K562 (cell line): ENCODE measurements at regions not wholly inside any gene's neighbourhood (a gene's known extent, or its start where the extent isn't known, plus 50 kb on each side); places are given as distances from the start of the nearest gene placed in this dataset.

ENCODE experiments used
- ATF1 ChIP-seq, 2 experiments: fragments of 450-650 bp in 1 of 2; IDR thresholded peaks; 2 replicates each; pipeline ENCODE4 v1.6.1; 2016; ENCODE audit warnings: missing compliant biosample characterization in 1 of 2, missing genetic modification characterization in 1 of 2
- BDP1 ChIP-seq: IDR thresholded peaks from 3 replicates; pipeline ENCODE4 v1.6.1; 2011; ENCODE audit not compliant: insufficient read length, insufficient read depth
- BRF1 ChIP-seq: IDR thresholded peaks from 3 replicates; pipeline ENCODE4 v1.6.1; 2011; ENCODE audit warnings: borderline replicate concordance, mild to moderate bottlenecking; ENCODE audit not compliant: insufficient read length; ENCODE audit errors: extremely low read depth
- FOSL1 ChIP-seq: fragments of 200-800 bp; sonication (Bioruptor generic); conservative IDR thresholded peaks from 2 replicates; pipeline ENCODE4 v1.6.1; 2016; ENCODE audit warnings: missing genetic modification characterization, missing compliant biosample characterization
- HMBOX1 ChIP-seq: sonication (generic); IDR thresholded peaks from 2 replicates; pipeline ENCODE4 v1.6.1; 2016
- MAFG ChIP-seq: fragments of 450-650 bp; conservative IDR thresholded peaks from 2 replicates; pipeline ENCODE4 v1.6.1; 2016; ENCODE audit warnings: missing genetic modification characterization, missing compliant biosample characterization
- MAFK ChIP-seq: IDR thresholded peaks from 2 replicates; pipeline ENCODE4 v1.6.1; 2011; ENCODE audit warnings: low read length, improper control_type of control experiment
- MBD2 ChIP-seq: sonication (generic); IDR thresholded peaks from 2 replicates; pipeline ENCODE4 v1.6.1; 2016; ENCODE audit warnings: low read depth, borderline replicate concordance
- MCM2 ChIP-seq: fragments of 450-650 bp; IDR thresholded peaks from 2 replicates; pipeline ENCODE4 v1.6.1; 2017; ENCODE audit warnings: low read depth, mild to moderate bottlenecking
- MTA2 ChIP-seq: fragments of 450-650 bp; IDR thresholded peaks from 2 replicates; pipeline ENCODE4 v1.6.1; 2016; ENCODE audit warnings: low read depth
- NCOA6 ChIP-seq: fragments of 450-650 bp; IDR thresholded peaks from 2 replicates; pipeline ENCODE4 v1.6.1; 2017; ENCODE audit warnings: mild to moderate bottlenecking
- STAT5B ChIP-seq: fragments of 250-450 bp; sonication (Bioruptor Pico); IDR thresholded peaks from 2 replicates; pipeline ENCODE4 v1.8.0; 2021; ENCODE audit warnings: mild to moderate bottlenecking, inconsistent platforms
- TEAD4 ChIP-seq, 2 experiments: sonication (generic) in 1 of 2; formaldehyde crosslinking in 1 of 2; IDR thresholded peaks; 2 replicates each; pipeline versions ENCODE4 v1.6.1 to v1.8.0; 2012 to 2022; ENCODE audit warnings: borderline replicate concordance in 1 of 2, inconsistent platforms in 1 of 2, low read length in 1 of 2, mild to moderate bottlenecking in 1 of 2, missing genetic modification reagents in 1 of 2
- ZNF12 ChIP-seq: sonication (generic); formaldehyde crosslinking; IDR thresholded peaks from 2 replicates; pipeline ENCODE4 v1.4.0; 2020; ENCODE audit warnings: mild to moderate bottlenecking, missing genetic modification reagents
- ZNF280B ChIP-seq: fragments of 250-450 bp; sonication (Bioruptor Pico); IDR thresholded peaks from 2 replicates; pipeline ENCODE4 v1.5.1; 2021; ENCODE audit warnings: mild to moderate bottlenecking
- ZNF311 ChIP-seq: fragments of 250-450 bp; sonication (Bioruptor Pico); IDR thresholded peaks from 2 replicates; pipeline ENCODE4 v1.4.0; 2020; ENCODE audit warnings: mild to moderate bottlenecking, moderate library complexity
- TF ChIP-seq, protein P1 (sequence below): fragments of 450-650 bp; formaldehyde crosslinking; IDR thresholded peaks from 2 replicates; pipeline ENCODE4 v1.4.0; 2022; ENCODE audit warnings: missing genetic modification characterization
- TF ChIP-seq, protein P2 (sequence below): fragments of 250-450 bp; sonication (Bioruptor Pico); IDR thresholded peaks from 2 replicates; pipeline ENCODE4 v1.4.0; 2020; ENCODE audit warnings: mild to moderate bottlenecking, moderate library complexity
- TF ChIP-seq, protein P3 (sequence below): fragments of 250-450 bp; sonication (Bioruptor Pico); IDR thresholded peaks from 2 replicates; pipeline ENCODE4 v1.8.0; 2022; ENCODE audit warnings: moderate library complexity, mild to moderate bottlenecking, inconsistent platforms
- TF ChIP-seq, protein P4 (sequence below): fragments of 250-450 bp; sonication (Bioruptor Pico); IDR thresholded peaks from 2 replicates; pipeline ENCODE4 v1.4.0; 2020

DNA sequence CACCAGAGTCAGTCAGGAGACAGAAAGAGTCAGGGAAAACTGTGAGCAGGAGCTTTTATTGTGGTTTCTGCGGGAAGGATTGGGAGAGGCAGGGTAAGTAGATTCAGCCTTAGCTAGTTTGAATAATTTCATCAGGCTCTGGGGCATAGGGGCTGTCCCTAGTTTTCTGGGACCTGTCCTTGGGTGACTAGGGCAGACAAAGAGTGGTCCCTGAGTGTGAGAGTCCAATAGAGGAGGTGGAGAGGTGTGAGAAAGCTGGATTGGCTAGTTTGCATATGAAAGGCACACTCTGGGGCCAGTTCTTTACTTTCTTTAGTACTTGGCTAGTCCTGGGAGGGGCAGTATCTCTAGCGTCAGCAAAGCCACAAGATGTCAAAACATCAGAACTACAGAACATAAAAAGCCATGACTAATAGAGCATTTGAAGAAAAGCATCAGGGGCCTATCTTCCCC lies 255.6 kb downstream of the HS3ST3A1 start (continued):
- TF ChIP-seq TEAD4 (IDR thresholded peaks at IDR 0.05; ENCODE audit: low read length) (no peak), TEAD4 (CRISPR knock-in tag; IDR thresholded peaks at IDR 0.05; ENCODE audit: borderline replicate concordance) (no peak), MAFG (no peak), MBD2 (no peak), ZNF280B (CRISPR knock-in tag) (no peak), HMBOX1 (peak; percentile 39; the same call in 1 of the 2 replicates), STAT5B (CRISPR knock-in tag) (no peak), ZNF311 (no peak), MTA2 (no peak), BDP1 (no peak), MAFK (no peak), ZNF12 (CRISPR knock-in tag) (no peak), BRF1 (no peak), FOSL1 (tag) (peak; percentile 42; the same call in 1 of the 2 replicates), MCM2 (no peak), NCOA6 (no peak), ATF1 (CRISPR knock-in tag; IDR thresholded peaks at IDR 0.05) (no peak), ATF1 (tag; IDR thresholded peaks at IDR 0.05) (peak; percentile 70)
- TF ChIP-seq, protein P1, sequence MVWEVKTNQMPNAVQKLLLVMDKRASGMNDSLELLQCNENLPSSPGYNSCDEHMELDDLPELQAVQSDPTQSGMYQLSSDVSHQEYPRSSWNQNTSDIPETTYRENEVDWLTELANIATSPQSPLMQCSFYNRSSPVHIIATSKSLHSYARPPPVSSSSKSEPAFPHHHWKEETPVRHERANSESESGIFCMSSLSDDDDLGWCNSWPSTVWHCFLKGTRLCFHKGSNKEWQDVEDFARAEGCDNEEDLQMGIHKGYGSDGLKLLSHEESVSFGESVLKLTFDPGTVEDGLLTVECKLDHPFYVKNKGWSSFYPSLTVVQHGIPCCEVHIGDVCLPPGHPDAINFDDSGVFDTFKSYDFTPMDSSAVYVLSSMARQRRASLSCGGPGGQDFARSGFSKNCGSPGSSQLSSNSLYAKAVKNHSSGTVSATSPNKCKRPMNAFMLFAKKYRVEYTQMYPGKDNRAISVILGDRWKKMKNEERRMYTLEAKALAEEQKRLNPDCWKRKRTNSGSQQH (CRISPR knock-in tag): no peak
- TF ChIP-seq, protein P2, sequence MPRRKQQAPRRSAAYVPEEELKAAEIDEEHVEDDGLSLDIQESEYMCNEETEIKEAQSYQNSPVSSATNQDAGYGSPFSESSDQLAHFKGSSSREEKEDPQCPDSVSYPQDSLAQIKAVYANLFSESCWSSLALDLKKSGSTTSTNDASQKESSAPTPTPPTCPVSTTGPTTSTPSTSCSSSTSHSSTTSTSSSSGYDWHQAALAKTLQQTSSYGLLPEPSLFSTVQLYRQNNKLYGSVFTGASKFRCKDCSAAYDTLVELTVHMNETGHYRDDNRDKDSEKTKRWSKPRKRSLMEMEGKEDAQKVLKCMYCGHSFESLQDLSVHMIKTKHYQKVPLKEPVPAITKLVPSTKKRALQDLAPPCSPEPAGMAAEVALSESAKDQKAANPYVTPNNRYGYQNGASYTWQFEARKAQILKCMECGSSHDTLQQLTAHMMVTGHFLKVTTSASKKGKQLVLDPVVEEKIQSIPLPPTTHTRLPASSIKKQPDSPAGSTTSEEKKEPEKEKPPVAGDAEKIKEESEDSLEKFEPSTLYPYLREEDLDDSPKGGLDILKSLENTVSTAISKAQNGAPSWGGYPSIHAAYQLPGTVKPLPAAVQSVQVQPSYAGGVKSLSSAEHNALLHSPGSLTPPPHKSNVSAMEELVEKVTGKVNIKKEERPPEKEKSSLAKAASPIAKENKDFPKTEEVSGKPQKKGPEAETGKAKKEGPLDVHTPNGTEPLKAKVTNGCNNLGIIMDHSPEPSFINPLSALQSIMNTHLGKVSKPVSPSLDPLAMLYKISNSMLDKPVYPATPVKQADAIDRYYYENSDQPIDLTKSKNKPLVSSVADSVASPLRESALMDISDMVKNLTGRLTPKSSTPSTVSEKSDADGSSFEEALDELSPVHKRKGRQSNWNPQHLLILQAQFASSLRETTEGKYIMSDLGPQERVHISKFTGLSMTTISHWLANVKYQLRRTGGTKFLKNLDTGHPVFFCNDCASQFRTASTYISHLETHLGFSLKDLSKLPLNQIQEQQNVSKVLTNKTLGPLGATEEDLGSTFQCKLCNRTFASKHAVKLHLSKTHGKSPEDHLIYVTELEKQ (CRISPR knock-in tag): no peak
- TF ChIP-seq, protein P3, sequence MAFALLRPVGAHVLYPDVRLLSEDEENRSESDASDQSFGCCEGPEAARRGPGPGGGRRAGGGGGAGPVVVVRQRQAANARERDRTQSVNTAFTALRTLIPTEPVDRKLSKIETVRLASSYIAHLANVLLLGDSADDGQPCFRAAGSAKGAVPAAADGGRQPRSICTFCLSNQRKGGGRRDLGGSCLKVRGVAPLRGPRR (CRISPR knock-in tag): no peak
- TF ChIP-seq, protein P4, sequence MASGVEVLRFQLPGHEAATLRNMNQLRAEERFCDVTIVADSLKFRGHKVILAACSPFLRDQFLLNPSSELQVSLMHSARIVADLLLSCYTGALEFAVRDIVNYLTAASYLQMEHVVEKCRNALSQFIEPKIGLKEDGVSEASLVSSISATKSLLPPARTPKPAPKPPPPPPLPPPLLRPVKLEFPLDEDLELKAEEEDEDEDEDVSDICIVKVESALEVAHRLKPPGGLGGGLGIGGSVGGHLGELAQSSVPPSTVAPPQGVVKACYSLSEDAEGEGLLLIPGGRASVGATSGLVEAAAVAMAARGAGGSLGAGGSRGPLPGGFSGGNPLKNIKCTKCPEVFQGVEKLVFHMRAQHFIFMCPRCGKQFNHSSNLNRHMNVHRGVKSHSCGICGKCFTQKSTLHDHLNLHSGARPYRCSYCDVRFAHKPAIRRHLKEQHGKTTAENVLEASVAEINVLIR (CRISPR knock-in tag): peak; percentile 68
